SKM-1 treated with dmso at 0.1 percent for 144 hours (cell line): ENCODE measurements at regions not wholly inside any gene's neighbourhood (a gene's known extent, or its start where the extent isn't known, plus 50 kb on each side); places are given as distances from the start of the nearest gene placed in this dataset.
A peak's percentile ranks its signal among the peaks of the same experiment; 100 is the strongest.

Experiments
- DNase-seq: peaks from one replicate; lab custom pipeline; 2025; ENCODE audit not compliant: unreplicated experiment; lab: John Stamatoyannopoulos, UW

DNA sequence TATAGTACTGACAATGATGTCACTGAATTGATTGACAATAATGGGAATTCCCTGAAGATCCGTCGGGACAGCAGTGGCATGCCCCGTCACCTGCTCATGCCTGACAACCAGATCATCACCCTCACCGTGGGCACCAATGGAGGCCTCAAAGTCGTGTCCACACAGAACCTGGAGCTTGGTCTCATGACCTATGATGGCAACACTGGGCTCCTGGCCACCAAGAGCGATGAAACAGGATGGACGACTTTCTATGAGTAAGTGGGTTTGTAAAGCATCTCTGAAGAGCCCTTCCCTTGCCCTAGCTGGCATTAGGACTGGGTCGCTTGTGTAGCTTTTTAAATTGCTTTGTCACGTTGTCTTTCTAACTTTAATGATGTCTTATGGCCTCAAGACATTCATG is 72.7 kb upstream of the WWC1 start:
- DNase-seq = no peak

DNA sequence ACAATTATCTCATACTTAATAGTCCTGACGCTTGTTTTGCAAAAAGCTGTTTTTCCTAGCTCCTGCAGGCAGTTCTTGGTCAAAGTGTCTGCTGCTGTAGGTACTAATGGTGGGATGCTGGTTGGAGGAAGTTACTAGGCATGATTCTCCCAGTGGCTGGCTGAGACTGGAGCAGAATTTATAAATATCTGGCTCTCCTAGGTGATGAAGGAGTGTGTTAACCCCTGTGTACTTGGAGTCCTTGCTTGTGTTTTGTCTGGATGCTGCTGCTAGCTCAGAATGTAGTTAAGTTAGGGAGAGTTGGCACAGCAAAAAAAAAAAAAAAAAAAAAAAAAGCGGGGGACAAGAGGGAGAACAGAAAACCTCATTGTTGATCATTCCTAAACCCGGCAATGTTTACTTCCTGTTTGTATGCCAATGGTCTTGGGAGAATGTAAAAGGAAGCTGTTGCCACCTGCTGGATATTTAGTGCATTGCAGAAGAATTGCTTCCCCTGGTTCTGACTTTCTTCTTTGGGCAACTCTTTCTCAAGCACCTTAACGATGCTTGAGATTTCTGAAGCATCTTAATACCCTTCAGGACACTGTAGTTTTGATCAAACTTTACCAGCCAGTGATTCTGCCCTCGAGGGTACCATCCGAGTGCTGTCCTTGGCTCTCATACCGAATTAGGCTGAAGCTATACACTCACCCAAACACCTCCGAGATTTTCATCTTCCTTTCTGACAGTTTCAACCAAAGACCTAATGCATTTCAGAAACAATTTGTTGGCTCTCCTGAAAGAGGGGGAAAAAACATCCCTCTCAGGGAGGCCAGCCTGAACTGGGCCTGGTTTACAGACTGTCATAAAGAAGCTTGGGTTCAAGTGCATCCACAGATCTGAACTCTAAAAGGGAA is 71.7 kb upstream of the WWC1 start:
- peak; percentile 70 for DNase-seq

DNA sequence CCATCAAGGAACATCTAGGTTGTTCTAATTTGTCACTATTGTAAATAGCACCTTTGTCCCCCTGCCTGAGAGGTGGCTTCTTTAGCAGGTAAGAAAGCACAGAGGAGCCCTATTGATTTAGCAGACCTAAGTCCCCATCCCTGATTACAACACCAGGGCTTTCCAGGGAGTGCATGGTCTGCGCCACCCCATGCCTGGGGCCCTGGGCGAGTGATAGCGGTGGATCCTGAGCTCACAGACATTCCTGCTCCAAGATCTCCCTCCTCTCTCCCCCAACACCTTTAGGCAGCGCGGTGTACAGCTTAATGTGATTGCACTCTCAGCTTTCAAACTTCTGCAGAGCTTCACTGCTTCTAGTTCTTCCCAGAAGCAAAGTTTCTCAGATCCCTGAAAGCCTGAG is 67.4 kb upstream of the WWC1 start:
- DNase-seq = no peak

DNA sequence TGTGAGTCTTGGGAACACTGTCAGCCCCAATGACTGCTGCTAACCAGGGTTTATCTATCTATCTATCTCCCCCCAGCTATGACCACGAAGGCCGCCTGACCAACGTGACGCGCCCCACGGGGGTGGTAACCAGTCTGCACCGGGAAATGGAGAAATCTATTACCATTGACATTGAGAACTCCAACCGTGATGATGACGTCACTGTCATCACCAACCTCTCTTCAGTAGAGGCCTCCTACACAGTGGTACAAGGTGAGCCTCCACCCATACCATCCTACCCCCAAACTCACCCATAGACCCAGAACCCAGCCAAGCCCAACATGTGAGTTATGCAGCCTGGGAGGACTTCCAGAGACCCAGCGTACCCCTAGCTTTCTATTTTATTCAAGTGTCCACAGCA is 65.4 kb upstream of the WWC1 start:
- no peak for DNase-seq

DNA sequence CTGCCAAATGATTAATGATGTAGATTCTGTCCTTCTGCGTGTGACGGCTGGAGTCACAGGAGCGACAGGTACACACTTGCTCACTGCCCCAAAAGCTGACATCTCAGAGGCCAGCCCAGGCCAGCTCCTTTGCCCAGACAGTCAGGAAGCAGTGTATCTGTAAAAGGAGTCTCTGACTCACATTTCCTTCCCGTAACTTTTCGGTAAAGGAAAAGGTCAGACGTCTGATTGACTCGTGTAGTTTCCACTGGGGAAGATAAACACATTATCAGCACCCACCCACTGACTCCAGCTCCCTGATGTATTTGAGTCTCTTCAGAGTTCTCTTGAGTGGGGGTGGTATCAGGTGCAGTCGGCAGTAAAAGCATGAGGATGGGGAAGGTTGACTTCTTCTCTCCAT is 64.4 kb upstream of the WWC1 start:
- DNase-seq = no peak

DNA sequence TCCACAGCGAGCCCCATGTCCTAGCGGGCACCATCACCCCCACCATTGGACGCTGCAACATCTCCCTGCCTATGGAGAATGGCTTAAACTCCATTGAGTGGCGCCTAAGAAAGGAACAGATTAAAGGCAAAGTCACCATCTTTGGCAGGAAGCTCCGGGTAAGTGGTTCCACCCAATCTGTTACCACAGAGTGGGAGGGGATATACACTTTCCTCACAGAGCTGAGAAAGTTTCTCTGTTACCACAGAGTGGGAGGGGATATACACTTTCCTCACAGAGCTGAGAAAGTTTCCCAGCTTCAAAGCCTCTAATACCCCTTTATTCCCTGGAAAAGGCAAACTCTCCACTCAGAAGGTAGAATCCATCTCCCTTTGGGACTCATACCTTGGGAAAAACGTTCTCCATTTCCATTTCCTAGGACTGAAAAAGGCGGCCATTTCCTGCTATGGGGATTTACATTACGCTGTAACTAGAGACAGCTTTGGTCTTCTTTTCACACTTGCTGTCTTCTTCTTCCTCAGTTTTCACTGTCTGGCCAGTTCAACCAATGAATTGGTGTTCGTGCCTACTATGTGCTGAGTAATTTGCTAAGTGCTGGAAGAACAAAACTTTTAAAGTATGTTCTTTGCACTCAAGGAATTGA is 63.4 kb upstream of the WWC1 start:
- peak; percentile 72 for DNase-seq

DNA sequence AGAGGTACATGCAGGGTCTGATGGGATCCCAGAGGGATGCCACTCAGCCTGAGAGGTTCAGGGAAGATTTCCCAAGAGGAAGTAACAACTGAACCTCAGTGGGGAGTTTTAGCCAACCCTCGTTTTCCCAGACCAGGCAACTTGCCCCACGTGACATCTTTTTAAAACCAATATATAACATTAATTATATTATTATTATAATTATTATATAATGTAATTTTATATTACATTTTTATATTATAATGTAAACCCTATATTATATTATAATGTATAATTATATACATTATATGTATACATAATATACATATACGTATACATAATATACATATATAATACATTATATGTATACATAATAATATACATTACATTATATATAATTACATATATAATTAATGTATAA is 62.8 kb upstream of the WWC1 start:
- DNase-seq = no peak

DNA sequence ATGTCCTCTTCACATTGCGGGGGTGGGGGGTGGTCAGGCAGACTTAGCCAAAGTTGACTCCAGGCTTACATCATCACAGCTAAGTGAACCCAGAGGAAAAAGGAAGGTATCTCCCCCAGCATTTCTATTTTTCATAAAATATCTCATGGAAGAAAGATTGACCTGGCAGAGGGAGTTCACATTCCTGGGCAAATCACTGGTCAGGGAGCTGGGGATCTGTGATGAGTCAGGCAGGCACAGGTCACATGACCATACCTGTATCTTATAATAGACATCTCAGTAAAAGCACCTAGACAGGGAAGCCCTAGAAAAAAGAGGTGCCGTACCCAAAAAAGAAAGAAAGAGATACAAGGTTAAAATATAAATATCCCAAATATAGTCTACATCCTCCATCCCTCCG is 57.3 kb upstream of the WWC1 start:
- DNase-seq = no peak

DNA sequence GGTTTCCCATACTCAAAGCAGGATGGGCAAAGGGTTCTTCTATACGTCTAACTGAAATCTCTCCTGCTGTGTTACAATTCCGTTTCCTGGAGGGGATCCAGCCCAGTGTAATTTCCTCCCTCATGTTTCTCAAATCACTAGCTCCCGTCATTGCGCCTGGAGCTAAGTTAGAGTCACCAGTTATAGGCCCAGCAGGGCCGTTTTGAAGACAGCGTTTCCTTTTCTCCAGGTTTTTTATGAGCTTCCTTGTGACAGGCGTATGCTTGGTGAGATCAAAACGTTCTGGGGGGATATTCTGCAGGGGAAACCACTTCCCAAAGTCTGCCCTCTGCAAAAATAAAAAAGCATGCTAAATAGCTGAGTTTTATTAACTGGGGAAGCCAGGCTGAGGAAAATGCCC is 53.0 kb upstream of the WWC1 start:
- DNase-seq = no peak

DNA sequence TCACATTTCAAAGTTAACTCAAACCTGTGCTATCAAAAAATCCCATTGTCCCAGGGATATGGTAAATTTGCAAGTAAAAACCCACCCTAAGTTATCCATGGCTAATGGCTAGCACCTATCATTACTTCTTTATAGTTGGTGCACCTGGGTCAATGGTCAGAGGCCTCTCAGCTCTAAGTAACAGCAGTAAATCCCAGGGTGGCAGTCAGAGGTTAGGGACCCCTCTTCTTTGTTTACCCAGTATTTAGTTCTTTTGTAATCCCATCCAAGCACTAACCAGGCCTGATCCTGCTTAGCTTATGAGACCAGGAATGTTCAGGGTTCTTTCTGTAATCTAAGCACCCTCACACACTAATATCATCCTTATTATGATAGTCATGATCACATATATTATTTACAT is 52.1 kb upstream of the WWC1 start:
- DNase-seq = no peak
